ENCODE measurements at regions not wholly inside any gene's neighbourhood (a gene's known extent, or its start where the extent isn't known, plus 50 kb on each side); places are given as distances from the start of the nearest gene placed in this dataset.

DNA sequence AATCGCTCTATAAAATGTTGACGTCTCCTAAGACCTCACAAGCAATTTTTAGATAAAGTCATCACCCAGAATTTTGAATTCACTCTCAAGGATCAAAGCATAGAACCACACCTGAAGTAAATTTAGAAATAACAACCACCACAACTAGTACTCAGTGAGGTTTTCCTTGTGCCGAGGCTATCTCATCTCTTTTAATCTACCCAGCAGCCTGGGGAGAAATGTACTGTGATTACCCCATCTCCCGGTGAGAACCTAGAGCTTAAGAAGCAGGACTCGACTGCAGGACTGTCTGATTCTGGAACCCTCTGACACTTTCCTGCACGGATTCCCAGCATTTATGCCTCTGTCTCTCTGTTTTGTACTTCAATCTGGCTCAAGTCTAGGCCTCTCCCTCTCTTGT is 180.9 kb upstream of the PLXNC1 start:
- H3K4me3 ChIP-seq (ENCODE audit: control insufficient read depth, low read depth, low read length), result no peak overlapping the region
- DNase-seq (ENCODE audit: low read depth), result no peak
- TF ChIP-seq, protein P1, sequence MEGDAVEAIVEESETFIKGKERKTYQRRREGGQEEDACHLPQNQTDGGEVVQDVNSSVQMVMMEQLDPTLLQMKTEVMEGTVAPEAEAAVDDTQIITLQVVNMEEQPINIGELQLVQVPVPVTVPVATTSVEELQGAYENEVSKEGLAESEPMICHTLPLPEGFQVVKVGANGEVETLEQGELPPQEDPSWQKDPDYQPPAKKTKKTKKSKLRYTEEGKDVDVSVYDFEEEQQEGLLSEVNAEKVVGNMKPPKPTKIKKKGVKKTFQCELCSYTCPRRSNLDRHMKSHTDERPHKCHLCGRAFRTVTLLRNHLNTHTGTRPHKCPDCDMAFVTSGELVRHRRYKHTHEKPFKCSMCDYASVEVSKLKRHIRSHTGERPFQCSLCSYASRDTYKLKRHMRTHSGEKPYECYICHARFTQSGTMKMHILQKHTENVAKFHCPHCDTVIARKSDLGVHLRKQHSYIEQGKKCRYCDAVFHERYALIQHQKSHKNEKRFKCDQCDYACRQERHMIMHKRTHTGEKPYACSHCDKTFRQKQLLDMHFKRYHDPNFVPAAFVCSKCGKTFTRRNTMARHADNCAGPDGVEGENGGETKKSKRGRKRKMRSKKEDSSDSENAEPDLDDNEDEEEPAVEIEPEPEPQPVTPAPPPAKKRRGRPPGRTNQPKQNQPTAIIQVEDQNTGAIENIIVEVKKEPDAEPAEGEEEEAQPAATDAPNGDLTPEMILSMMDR (conservative IDR thresholded peaks at IDR 0.05; ENCODE audit: control insufficient read depth, insufficient read depth, low read depth, low read length), result no peak

DNA sequence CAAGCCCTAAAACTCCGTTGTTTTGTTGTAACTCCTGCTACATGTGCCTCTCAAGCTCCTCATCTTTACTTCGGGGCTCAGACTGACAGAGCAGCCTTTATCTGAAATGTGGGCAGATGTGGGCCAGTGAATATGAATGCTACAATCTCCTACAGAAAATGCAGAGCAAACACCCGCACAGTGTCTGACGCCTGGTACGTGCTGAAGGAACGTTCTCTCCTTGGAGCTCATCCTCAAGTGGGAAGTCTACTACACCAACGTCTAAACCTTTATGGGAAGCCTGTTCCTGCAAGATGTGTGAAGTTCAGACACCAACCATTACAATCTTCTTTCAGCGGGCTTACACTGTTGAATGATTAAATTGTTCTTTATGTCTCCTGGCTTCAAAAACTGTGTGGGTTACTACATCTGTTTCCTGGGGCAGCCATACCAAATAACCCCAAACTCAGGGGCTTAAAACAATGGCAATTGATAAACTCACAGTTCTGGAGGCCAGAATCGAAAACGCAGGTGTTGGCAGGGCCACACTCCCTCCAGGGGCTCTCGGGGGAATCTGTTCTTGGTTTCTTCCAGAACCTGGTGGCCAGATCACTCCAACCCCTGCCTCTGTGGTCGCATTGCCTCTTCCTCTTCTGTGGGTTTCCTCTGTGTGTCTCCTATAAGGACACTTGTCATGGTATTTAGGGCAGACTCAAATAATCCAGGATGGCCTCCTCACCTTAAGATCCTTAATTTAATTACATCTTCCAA is 179.7 kb upstream of the PLXNC1 start:
- no peak overlapping the region for H3K4me3 ChIP-seq (ENCODE audit: control insufficient read depth, low read depth, low read length)
- DNase-seq (ENCODE audit: low read depth), result no peak
- TF ChIP-seq, protein P1 (conservative IDR thresholded peaks at IDR 0.05; ENCODE audit: control insufficient read depth, insufficient read depth, low read depth, low read length), result no peak

GRCh38 chr12:93970900-93971688 is 177.3 kb upstream of the PLXNC1 start:
- DNase-seq (ENCODE audit: low read depth), result peak; percentile 61
- H3K4me3 ChIP-seq (ENCODE audit: control insufficient read depth, low read depth, low read length), result no peak overlapping the region
- TF ChIP-seq, protein P1 (conservative IDR thresholded peaks at IDR 0.05; ENCODE audit: control insufficient read depth, insufficient read depth, low read depth, low read length), result no peak

GRCh38 chr12:93972411-93973208 is 175.8 kb upstream of the PLXNC1 start:
- DNase-seq (ENCODE audit: low read depth), result peak; percentile 82
- TF ChIP-seq, protein P1 (conservative IDR thresholded peaks at IDR 0.05; ENCODE audit: control insufficient read depth, insufficient read depth, low read depth, low read length), result no peak
- no peak overlapping the region for H3K4me3 ChIP-seq (ENCODE audit: control insufficient read depth, low read depth, low read length)

DNA sequence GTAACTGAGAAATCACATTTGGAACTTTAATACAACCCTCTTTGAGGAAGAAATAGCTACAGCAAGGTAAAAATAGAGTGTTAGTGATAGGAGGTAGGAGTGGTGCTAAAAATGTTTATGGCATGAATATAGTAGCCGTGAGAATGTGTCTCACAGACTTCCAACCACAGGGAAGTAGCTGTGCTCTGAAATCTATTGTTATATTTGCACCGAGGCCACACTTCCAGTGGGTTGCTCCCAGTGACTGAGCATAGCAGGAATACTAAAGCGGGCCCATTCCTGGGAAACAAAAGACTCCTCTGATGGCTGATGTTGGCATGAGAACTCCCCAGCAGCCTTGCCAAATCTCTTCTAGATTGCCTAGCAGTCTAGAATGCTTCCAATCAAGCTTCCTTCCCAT is 174.1 kb upstream of the PLXNC1 start:
- H3K4me3 ChIP-seq (ENCODE audit: control insufficient read depth, low read depth, low read length), result no peak overlapping the region
- DNase-seq (ENCODE audit: low read depth), result no peak
- TF ChIP-seq, protein P1 (conservative IDR thresholded peaks at IDR 0.05; ENCODE audit: control insufficient read depth, insufficient read depth, low read depth, low read length), result no peak

GRCh38 chr12:93976024-93976423 is 172.4 kb upstream of the PLXNC1 start:
- DNase-seq (ENCODE audit: low read depth), result no peak
- TF ChIP-seq, protein P1 (conservative IDR thresholded peaks at IDR 0.05; ENCODE audit: control insufficient read depth, insufficient read depth, low read depth, low read length), result no peak
- H3K4me3 ChIP-seq (ENCODE audit: control insufficient read depth, low read depth, low read length), result no peak overlapping the region

All from fibroblast of mammary gland (primary cell).